Lower lobe of right lung (tissue), 2 donors: ENCODE measurements at regions not wholly inside any gene's neighbourhood (a gene's known extent, or its start where the extent isn't known, plus 50 kb on each side); places are given as distances from the start of the nearest gene placed in this dataset.

ENCODE experiments used
- ATAC-seq, 2 donors: fragments of 200-7000 bp; cut with Tn5 transposase; one replicate each; pipeline ENCODE4 v1.9.1; 2020 to 2022; ENCODE audit warnings: mild to moderate bottlenecking in 2 of 2, moderate library complexity in 2 of 2
- DNase-seq: peaks from one replicate; pipeline ENCODE4 v3.0.0-alpha.2; 2020
- H3K27ac ChIP-seq: fragments of 200-600 bp; one replicate; pipeline ENCODE4 v1.8.0; 2022
- H3K27me3 ChIP-seq: fragments of 200-600 bp; one replicate; pipeline ENCODE4 v1.8.0; 2022; ENCODE audit warnings: low read depth
- H3K36me3 ChIP-seq: fragments of 200-600 bp; one replicate; pipeline ENCODE4 v1.8.0; 2022; ENCODE audit warnings: mild to moderate bottlenecking
- H3K4me1 ChIP-seq: fragments of 200-600 bp; one replicate; pipeline ENCODE4 v1.8.0; 2022
- H3K4me3 ChIP-seq: fragments of 200-600 bp; one replicate; pipeline ENCODE4 v1.8.0; 2022; ENCODE audit warnings: mild to moderate bottlenecking
- H3K9me3 ChIP-seq: fragments of 200-600 bp; one replicate; pipeline ENCODE4 v1.8.0; 2022
- CTCF ChIP-seq: fragments of 200-600 bp; IDR thresholded peaks from one replicate; pipeline ENCODE4 v1.8.0; 2022; ENCODE audit warnings: antibody characterized with exemption, mild to moderate bottlenecking
- intact Hi-C: fragments of 100-400 bp; cut with DNase I; formaldehyde crosslinking; loops from one replicate; pipeline ENCODE4 v1.11.0; 2022
- donor health status: DM: no; HTN: yes; CAD: no; lungs with severe emphysema.

GRCh38 chr5:19196631-19197030 is 791.4 kb downstream of the CDH18 start:
- Histone ChIP-seq H3K36me3 (no peaks in the 10 kb centered on the region), H3K4me3 (no peak overlapping the region), H3K4me1 (no peaks in the 10 kb centered on the region), H3K27ac (no peak overlapping the region), H3K27me3 (no peaks in the 10 kb centered on the region), H3K9me3 (no peaks in the 10 kb centered on the region)
- no peak for TF ChIP-seq CTCF
- no peak for ATAC-seq
- intact Hi-C loops: no loop called here
- no peak for DNase-seq

GRCh38 chr5:19200251-19200650 is 787.7 kb downstream of the CDH18 start:
- no peak for TF ChIP-seq CTCF
- H3K27me3 ChIP-seq: no peaks in the 10 kb centered on the region
- H3K27ac ChIP-seq: no peak overlapping the region
- DNase-seq (no peak), ATAC-seq (no peak)
- no peaks in the 10 kb centered on the region for H3K4me1 ChIP-seq
- H3K36me3 ChIP-seq: no peaks in the 10 kb centered on the region
- intact Hi-C loops: no loop called here
- no peaks in the 10 kb centered on the region for H3K9me3 ChIP-seq
- H3K4me3 ChIP-seq: no peak overlapping the region

- intact Hi-C loops: no loop called here
- H3K36me3 ChIP-seq: no peaks in the 10 kb centered on the region
- H3K9me3 ChIP-seq: no peaks in the 10 kb centered on the region
- ATAC-seq (no peak), DNase-seq (no peak)
- no peaks in the 10 kb centered on the region for H3K4me1 ChIP-seq
- no peak overlapping the region for H3K4me3 ChIP-seq
- H3K27me3 ChIP-seq: no peaks in the 10 kb centered on the region
- TF ChIP-seq CTCF: no peak
- no peak overlapping the region for H3K27ac ChIP-seq
Observed at GRCh38 chr5:19208397-19208796, 779.6 kb downstream of the CDH18 start.

- no peak for TF ChIP-seq CTCF
- intact Hi-C loops: no loop called here
- H3K4me3 ChIP-seq: no peak overlapping the region
Observed at GRCh38 chr5:19210886-19211285, 777.1 kb downstream of the CDH18 start.

GRCh38 chr5:19229179-19229835 is 758.7 kb downstream of the CDH18 start:
- H3K4me1 ChIP-seq: no peaks in the 10 kb centered on the region
- ATAC-seq: no peak
- H3K36me3 ChIP-seq: no peaks in the 10 kb centered on the region
- H3K27me3 ChIP-seq: no peaks in the 10 kb centered on the region
- no peaks in the 10 kb centered on the region for H3K9me3 ChIP-seq
- no peak for DNase-seq
- TF ChIP-seq CTCF: no peak
- H3K4me3 ChIP-seq: no peak overlapping the region
- H3K27ac ChIP-seq: no peak overlapping the region
- intact Hi-C loops: no loop called here

More at GRCh38 chr5:19210886-19211285, 777.1 kb downstream of the CDH18 start:
- DNase-seq (no peak), ATAC-seq (no peak)
- Histone ChIP-seq H3K27ac (no peak overlapping the region), H3K36me3 (no peaks in the 10 kb centered on the region), H3K9me3 (no peaks in the 10 kb centered on the region), H3K27me3 (no peaks in the 10 kb centered on the region), H3K4me1 (no peaks in the 10 kb centered on the region)
